Upper lobe of left lung (tissue), 4 donors: ENCODE measurements at regions not wholly inside any gene's neighbourhood (a gene's known extent, or its start where the extent isn't known, plus 50 kb on each side); places are given as distances from the start of the nearest gene placed in this dataset.

Experiments used
- POLR2AphosphoS5 ChIP-seq, 2 donors: sonication (generic); formaldehyde crosslinking; IDR thresholded peaks; one replicate each; pipeline ENCODE4 v1.5.1; 2017; ENCODE audit warnings: antibody characterized with exemption in 2 of 2
- TF ChIP-seq, protein P1 (sequence below), 6 experiments: fragments of 450-650 bp in 4 of 6; fragments of 200-600 bp in 2 of 6; sonication (generic) in 2 of 6; IDR thresholded peaks; one replicate each; pipeline ENCODE4 v1.5.1; 2016 to 2019; ENCODE audit warnings: antibody characterized with exemption in 6 of 6

DNA sequence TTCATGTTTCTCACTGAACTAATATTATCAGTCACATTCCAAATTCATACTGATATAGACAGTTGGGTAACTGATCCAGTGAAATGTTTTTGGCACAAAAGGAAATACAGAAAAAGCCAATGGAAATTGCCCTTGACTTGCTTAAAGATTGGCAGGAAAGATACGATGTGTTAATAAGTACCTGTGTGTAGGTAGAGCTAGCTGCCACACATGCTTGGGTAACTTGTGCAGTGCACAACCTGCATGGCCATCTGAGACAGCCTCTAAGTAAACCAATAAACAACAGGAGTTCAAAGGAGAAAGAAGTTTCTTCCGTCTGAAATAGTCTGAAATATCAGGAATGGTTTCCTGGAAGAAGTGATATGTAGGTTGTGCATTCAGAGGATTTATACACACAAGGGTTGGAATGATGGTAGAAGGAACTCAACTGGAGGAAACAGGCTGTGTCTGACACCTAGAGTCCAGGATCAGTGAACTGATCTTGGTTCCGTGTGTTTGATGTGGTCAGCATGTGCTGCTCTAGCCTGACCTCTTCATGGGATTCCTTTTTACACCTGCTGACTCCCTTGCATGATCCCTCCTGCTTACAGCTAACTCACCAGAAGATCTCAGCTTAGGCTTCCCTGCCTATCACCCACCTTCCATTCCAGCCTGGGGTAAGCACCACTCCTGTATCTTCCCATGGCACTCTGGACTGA lies 81.4 kb upstream of the KRR1 start:
- TF ChIP-seq POLR2AphosphoS5 (IDR thresholded peaks at IDR 0.05) = no peak
- TF ChIP-seq, protein P1, sequence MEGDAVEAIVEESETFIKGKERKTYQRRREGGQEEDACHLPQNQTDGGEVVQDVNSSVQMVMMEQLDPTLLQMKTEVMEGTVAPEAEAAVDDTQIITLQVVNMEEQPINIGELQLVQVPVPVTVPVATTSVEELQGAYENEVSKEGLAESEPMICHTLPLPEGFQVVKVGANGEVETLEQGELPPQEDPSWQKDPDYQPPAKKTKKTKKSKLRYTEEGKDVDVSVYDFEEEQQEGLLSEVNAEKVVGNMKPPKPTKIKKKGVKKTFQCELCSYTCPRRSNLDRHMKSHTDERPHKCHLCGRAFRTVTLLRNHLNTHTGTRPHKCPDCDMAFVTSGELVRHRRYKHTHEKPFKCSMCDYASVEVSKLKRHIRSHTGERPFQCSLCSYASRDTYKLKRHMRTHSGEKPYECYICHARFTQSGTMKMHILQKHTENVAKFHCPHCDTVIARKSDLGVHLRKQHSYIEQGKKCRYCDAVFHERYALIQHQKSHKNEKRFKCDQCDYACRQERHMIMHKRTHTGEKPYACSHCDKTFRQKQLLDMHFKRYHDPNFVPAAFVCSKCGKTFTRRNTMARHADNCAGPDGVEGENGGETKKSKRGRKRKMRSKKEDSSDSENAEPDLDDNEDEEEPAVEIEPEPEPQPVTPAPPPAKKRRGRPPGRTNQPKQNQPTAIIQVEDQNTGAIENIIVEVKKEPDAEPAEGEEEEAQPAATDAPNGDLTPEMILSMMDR (IDR thresholded peaks at IDR 0.05) = no peak
